ENCODE measurements at regions not wholly inside any gene's neighbourhood (a gene's known extent, or its start where the extent isn't known, plus 50 kb on each side); places are given as distances from the start of the nearest gene placed in this dataset.

- H4K20me1 ChIP-seq (ENCODE audit: insufficient read depth, low read length): no peaks in the 10 kb centered on the region
- dilution Hi-C loops (cut with HindIII; ENCODE audit: low sequenced_read_pairs, unreplicated experiment): no loop called here
- no peak overlapping the region for H2AK5ac ChIP-seq (ENCODE audit: low read depth, low read length)
- H2BK5ac ChIP-seq (ENCODE audit: low read depth, low read length, poor library complexity, severe bottlenecking): no peak overlapping the region
- no peak overlapping the region for H3K56ac ChIP-seq (ENCODE audit: extremely low read depth, insufficient read depth, low read length)
- H3K9me3 ChIP-seq (ENCODE audit: control insufficient read depth, insufficient read depth, low read length): peaks cover 37% of the 10 kb centered on the region
- DNase-seq (no peak), ATAC-seq (ENCODE audit: low read depth) (no peak)
- in situ Hi-C loops (cut with MboI; ENCODE audit: low sequenced_read_pairs): no loop called here
- H3K4me1 ChIP-seq (ENCODE audit: control insufficient read depth, insufficient read depth, low read length): no peaks in the 10 kb centered on the region
- no peak overlapping the region for H4K8ac ChIP-seq (ENCODE audit: low read depth in 2 of 2, low read length in 2 of 2)
- intact Hi-C loops (cut with micrococcal nuclease): no loop called here
- H3K79me1 ChIP-seq (ENCODE audit: low read depth in 1 of 2, low read length in 2 of 2): no peaks in the 10 kb centered on the region
- no peaks in the 10 kb centered on the region for H3K27me3 ChIP-seq (ENCODE audit: control insufficient read depth, insufficient read depth, low read length)
- H3K36me3 ChIP-seq (ENCODE audit: control insufficient read depth, insufficient read depth, low read length): no peaks in the 10 kb centered on the region
- ChIA-PET POLR2A (ENCODE audit: unreplicated experiment) (no interaction called here), CTCF (no interaction called here)
- H3K4me2 ChIP-seq (ENCODE audit: low read depth, low read length): no peak overlapping the region
- H4K91ac ChIP-seq (ENCODE audit: insufficient read depth, low read depth, low read length): no peak overlapping the region
- no peak overlapping the region for H2BK20ac ChIP-seq (ENCODE audit: low read depth, low read length)
- H3K23ac ChIP-seq (ENCODE audit: low read depth, low read length): no peak overlapping the region
- no peaks in the 10 kb centered on the region for H3K9me1 ChIP-seq (ENCODE audit: insufficient read depth, low read length)
- no peak overlapping the region for H3K18ac ChIP-seq (ENCODE audit: low read depth, low read length)
- H3K14ac ChIP-seq (replicated peaks; ENCODE audit: low read depth, low read length): no peak overlapping the region
- 60% methylated on average over 1 of the region's 2 CpGs; no CpG with 5 or more reads in 1 of the 2 experiments for WGBS, 2 experiments (ENCODE audit: extremely low coverage in 2 of 2, insufficient read length in 1 of 2)
- no TSS peak for BruUV-seq (replicated peaks)
- no peak overlapping the region for H3K27ac ChIP-seq (ENCODE audit: insufficient read depth, low read length)
- H3K4me3 ChIP-seq (ENCODE audit: insufficient read depth, low read depth, low read length): no peak overlapping the region
- no peak overlapping the region for H2BK15ac ChIP-seq (ENCODE audit: low read depth, low read length)
- no peak overlapping the region for H4K5ac ChIP-seq (ENCODE audit: low read depth, low read length)
- no peak overlapping the region for H2BK120ac ChIP-seq (ENCODE audit: low read depth, low read length)
- H3K9ac ChIP-seq (ENCODE audit: low read depth, low read length): no peak overlapping the region
- H2AK9ac ChIP-seq (replicated peaks; ENCODE audit: low read depth, low read length, poor library complexity): no peak overlapping the region
- no peak overlapping the region for H3K4ac ChIP-seq (ENCODE audit: low read depth, low read length)
- H2AFZ ChIP-seq (replicated peaks; ENCODE audit: low read length, poor library complexity): no peak overlapping the region
- TF ChIP-seq POLR2A (IDR thresholded peaks at IDR 0.05; ENCODE audit: low read depth, low read length): no peak
- TF ChIP-seq MAFK (IDR thresholded peaks at IDR 0.05; ENCODE audit: low read depth, low read length): no peak
- no peak for TF ChIP-seq FOS (IDR thresholded peaks at IDR 0.05; ENCODE audit: low read depth, low read length)
- TF ChIP-seq, protein P1, sequence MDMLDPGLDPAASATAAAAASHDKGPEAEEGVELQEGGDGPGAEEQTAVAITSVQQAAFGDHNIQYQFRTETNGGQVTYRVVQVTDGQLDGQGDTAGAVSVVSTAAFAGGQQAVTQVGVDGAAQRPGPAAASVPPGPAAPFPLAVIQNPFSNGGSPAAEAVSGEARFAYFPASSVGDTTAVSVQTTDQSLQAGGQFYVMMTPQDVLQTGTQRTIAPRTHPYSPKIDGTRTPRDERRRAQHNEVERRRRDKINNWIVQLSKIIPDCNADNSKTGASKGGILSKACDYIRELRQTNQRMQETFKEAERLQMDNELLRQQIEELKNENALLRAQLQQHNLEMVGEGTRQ (IDR thresholded peaks at IDR 0.05; ENCODE audit: low read depth, low read length): no peak
- no peak for TF ChIP-seq MAZ (IDR thresholded peaks at IDR 0.05; ENCODE audit: borderline replicate concordance, low read depth, low read length)
Measured at GRCh38 chr2:16207611-16208010, 267.3 kb downstream of the MYCN start.

Measured in IMR-90 (cell line).